OCI-LY1 (cell line): ENCODE measurements at regions not wholly inside any gene's neighbourhood (a gene's known extent, or its start where the extent isn't known, plus 50 kb on each side); places are given as distances from the start of the nearest gene placed in this dataset.

ENCODE experiments used
- H2AFZ ChIP-seq: fragments of 200-600 bp; sonication (generic), shearing (Covaris generic); 2 replicates; pipeline ENCODE4 v1.6.0; 2014; ENCODE audit warnings: antibody characterized with exemption, mild to moderate bottlenecking, low read length
- H3F3A ChIP-seq: fragments of 200-600 bp; sonication (generic), shearing (Covaris generic); 2 replicates; pipeline ENCODE4 v1.6.0; 2014; ENCODE audit warnings: mild to moderate bottlenecking, antibody characterized with exemption, low read length, moderate library complexity; ENCODE audit not compliant: insufficient read depth
- H3K27ac ChIP-seq: fragments of 200-600 bp; sonication (generic); 2 replicates; pipeline ENCODE4 v1.5.1; 2014; ENCODE audit warnings: low read length, mixed run types, mild to moderate bottlenecking, low read depth; ENCODE audit not compliant: poor library complexity, severe bottlenecking
- H3K27me3 ChIP-seq: fragments of 200-600 bp; sonication (generic); 2 replicates; pipeline ENCODE4 v1.6.0; 2014; ENCODE audit warnings: antibody characterized with exemption, mild to moderate bottlenecking, low read length, moderate library complexity; ENCODE audit not compliant: insufficient read depth
- H3K36me3 ChIP-seq: fragments of 200-600 bp; sonication (generic); 2 replicates; pipeline ENCODE4 v1.6.1; 2014; ENCODE audit warnings: mild to moderate bottlenecking, antibody characterized with exemption, low read length, moderate library complexity, mixed read lengths; ENCODE audit not compliant: insufficient read depth
- H3K4me1 ChIP-seq: fragments of 200-600 bp; sonication (generic); 2 replicates; pipeline ENCODE4 v1.5.1; 2014; ENCODE audit warnings: mild to moderate bottlenecking, low read length, moderate library complexity; ENCODE audit not compliant: insufficient read depth, severe bottlenecking
- H3K4me2 ChIP-seq: fragments of 200-600 bp; sonication (generic), shearing (Covaris generic); 2 replicates; pipeline ENCODE4 v1.6.1; 2014; ENCODE audit warnings: low read length
- H3K4me3 ChIP-seq: fragments of 200-600 bp; sonication (generic); 2 replicates; pipeline ENCODE4 v1.5.1; 2014; ENCODE audit warnings: low read length, low read depth, mild to moderate bottlenecking, mixed read lengths; ENCODE audit not compliant: poor library complexity, severe bottlenecking
- H3K79me2 ChIP-seq: fragments of 200-600 bp; shearing (Covaris generic); 2 replicates; pipeline ENCODE4 v1.6.1; 2016; ENCODE audit warnings: mixed run types, low read length, mixed read lengths; ENCODE audit not compliant: insufficient read depth
- H3K9ac ChIP-seq: fragments of 200-600 bp; sonication (generic), shearing (Covaris generic); 2 replicates; pipeline ENCODE4 v1.6.1; 2014; ENCODE audit warnings: mild to moderate bottlenecking, low read length, mixed read lengths
- H3K9me2 ChIP-seq: fragments of 200-600 bp; sonication (generic), shearing (Covaris generic); 2 replicates; pipeline ENCODE4 v1.6.1; 2014; ENCODE audit warnings: low read depth, mild to moderate bottlenecking, low read length, mixed read lengths
- H3K9me3 ChIP-seq: fragments of 200-600 bp; shearing (Covaris generic); 2 replicates; pipeline ENCODE4 v1.6.1; 2014; ENCODE audit warnings: low read length, mixed read lengths
- H4K20me1 ChIP-seq: fragments of 200-600 bp; sonication (generic), shearing (Covaris generic); 2 replicates; pipeline ENCODE4 v1.6.0; 2016; ENCODE audit warnings: mild to moderate bottlenecking, low read length; ENCODE audit not compliant: insufficient read depth
- EZH2 ChIP-seq: fragments of 200-600 bp; sonication (generic), shearing (Covaris generic); IDR thresholded peaks from 2 replicates; pipeline ENCODE4 v1.8.0; 2017; ENCODE audit warnings: borderline replicate concordance, mixed run types, mild to moderate bottlenecking, antibody characterized with exemption, low read length, moderate library complexity, mixed read lengths
- TF ChIP-seq, protein P1 (sequence below): fragments of 200-600 bp; sonication (generic), shearing (Covaris generic); IDR thresholded peaks from 2 replicates; pipeline ENCODE4 v1.5.1; 2017; ENCODE audit warnings: mild to moderate bottlenecking, antibody characterized with exemption, low read length, moderate library complexity, mixed read lengths

DNA sequence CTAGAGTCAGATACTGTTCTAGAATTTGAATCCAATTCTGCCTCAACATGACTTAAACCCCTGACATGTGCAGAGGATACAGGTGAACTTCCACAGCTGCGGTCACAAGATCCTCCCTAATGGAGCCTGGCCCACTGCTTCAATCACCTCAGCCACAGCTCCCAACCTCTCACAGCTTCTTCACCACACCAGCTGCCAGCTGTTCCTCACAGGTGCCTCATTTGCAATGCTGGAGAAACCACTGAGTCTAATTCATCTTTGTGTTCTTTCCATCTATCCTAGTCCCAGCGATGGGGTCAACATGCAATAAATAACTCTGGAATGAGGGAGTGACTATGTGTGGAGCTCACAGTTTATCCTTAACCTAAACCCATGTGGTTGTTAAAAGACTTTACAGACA, 72.0 kb upstream of the MAF start:
- Histone ChIP-seq H3K79me2 (no peaks in the 10 kb centered on the region), H3K27me3 (no peaks in the 10 kb centered on the region), H3K4me1 (no peaks in the 10 kb centered on the region), H3F3A (no peaks in the 10 kb centered on the region), H3K9me2 (no peaks in the 10 kb centered on the region), H3K9me3 (no peaks in the 10 kb centered on the region), H3K4me2 (no peak overlapping the region), H3K4me3 (no peak overlapping the region), H3K36me3 (no peaks in the 10 kb centered on the region), H2AFZ (no peak overlapping the region), H4K20me1 (no peaks in the 10 kb centered on the region), H3K9ac (no peak overlapping the region), H3K27ac (no peak overlapping the region)
- TF ChIP-seq EZH2, result no peak

DNA sequence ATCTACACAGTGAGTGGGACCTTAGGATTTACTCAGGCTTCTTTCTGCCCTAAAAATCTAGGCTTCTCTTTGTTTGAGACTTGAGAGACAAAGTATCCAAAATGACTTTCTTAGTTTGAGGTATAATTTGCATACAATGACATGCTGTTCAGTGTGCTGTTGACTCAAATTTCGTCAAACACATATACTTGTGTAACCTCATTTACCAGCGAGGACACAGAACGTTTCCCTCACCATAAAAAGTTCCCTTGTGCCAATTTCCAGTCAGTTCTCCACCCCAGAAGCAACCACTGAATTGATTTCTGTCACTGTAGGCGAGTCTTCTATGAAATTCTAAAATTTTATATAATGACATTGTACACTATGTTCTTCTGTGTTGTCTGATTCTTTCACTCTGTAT, 68.0 kb upstream of the MAF start:
- no peaks in the 10 kb centered on the region for H3K36me3 ChIP-seq
- TF ChIP-seq EZH2, result no peak
- TF ChIP-seq, protein P1, sequence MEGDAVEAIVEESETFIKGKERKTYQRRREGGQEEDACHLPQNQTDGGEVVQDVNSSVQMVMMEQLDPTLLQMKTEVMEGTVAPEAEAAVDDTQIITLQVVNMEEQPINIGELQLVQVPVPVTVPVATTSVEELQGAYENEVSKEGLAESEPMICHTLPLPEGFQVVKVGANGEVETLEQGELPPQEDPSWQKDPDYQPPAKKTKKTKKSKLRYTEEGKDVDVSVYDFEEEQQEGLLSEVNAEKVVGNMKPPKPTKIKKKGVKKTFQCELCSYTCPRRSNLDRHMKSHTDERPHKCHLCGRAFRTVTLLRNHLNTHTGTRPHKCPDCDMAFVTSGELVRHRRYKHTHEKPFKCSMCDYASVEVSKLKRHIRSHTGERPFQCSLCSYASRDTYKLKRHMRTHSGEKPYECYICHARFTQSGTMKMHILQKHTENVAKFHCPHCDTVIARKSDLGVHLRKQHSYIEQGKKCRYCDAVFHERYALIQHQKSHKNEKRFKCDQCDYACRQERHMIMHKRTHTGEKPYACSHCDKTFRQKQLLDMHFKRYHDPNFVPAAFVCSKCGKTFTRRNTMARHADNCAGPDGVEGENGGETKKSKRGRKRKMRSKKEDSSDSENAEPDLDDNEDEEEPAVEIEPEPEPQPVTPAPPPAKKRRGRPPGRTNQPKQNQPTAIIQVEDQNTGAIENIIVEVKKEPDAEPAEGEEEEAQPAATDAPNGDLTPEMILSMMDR, result no peak
- no peak overlapping the region for H3K9ac ChIP-seq
- no peaks in the 10 kb centered on the region for H3K27me3 ChIP-seq
- H4K20me1 ChIP-seq, result no peaks in the 10 kb centered on the region
- no peaks in the 10 kb centered on the region for H3K9me3 ChIP-seq
- no peaks in the 10 kb centered on the region for H3K4me1 ChIP-seq
- H2AFZ ChIP-seq, result no peak overlapping the region
- H3K79me2 ChIP-seq, result no peaks in the 10 kb centered on the region
- H3K9me2 ChIP-seq, result no peaks in the 10 kb centered on the region
- no peak overlapping the region for H3K4me3 ChIP-seq
- H3F3A ChIP-seq, result no peaks in the 10 kb centered on the region
- H3K4me2 ChIP-seq, result no peak overlapping the region
- no peak overlapping the region for H3K27ac ChIP-seq

DNA sequence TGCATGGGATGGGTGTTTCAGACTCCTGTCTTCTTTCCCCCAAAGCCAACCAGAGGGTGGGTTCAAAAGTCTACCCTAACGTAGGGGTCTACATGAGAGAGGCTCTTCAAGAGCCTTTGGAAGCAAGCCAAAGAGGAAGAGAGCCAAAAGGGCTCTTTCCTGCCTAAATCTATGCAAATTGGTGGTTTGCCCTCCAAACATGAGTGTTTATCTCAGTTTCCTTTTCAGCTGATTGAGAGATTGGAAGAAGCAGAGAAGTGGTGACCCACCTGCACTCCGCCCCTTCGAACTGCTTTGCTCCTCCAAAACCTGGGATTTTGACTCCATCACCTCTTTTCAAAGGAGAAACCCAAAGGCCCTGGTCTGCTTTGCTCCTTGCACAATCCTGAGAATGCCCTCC, 65.4 kb upstream of the MAF start:
- no peak overlapping the region for H3K9ac ChIP-seq
- no peak overlapping the region for H3K4me3 ChIP-seq
- H3K79me2 ChIP-seq, result no peaks in the 10 kb centered on the region
- no peaks in the 10 kb centered on the region for H3K4me1 ChIP-seq
- H4K20me1 ChIP-seq, result no peaks in the 10 kb centered on the region
- H3K27me3 ChIP-seq, result no peaks in the 10 kb centered on the region
- no peak overlapping the region for H3K27ac ChIP-seq
- H3K36me3 ChIP-seq, result no peaks in the 10 kb centered on the region
- H3K9me3 ChIP-seq, result no peaks in the 10 kb centered on the region
- no peaks in the 10 kb centered on the region for H3K9me2 ChIP-seq
- no peak overlapping the region for H3K4me2 ChIP-seq
- no peaks in the 10 kb centered on the region for H3F3A ChIP-seq
- TF ChIP-seq EZH2, result no peak
- TF ChIP-seq, protein P1, result no peak
- H2AFZ ChIP-seq, result no peak overlapping the region

DNA sequence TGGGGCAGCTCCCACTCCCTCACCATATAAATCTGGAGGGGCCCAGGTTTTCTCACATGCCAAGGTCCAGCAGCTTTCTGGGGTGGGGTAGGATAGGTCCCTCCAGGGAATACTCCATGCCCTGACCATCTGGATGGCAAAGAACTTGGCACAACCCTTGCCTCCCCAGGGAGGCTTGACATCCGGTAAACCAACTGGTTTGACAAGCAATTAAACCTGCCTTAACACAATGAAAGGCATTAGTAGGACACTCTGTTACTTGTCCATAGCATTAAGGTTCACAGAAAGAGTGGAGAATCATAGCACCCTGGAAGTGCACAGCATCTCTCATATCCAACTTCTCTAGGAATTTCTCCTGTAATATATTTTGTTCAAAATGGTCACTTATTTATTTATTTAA, 63.9 kb upstream of the MAF start:
- H3F3A ChIP-seq, result no peaks in the 10 kb centered on the region
- H3K79me2 ChIP-seq, result no peaks in the 10 kb centered on the region
- H3K4me3 ChIP-seq, result no peak overlapping the region
- no peaks in the 10 kb centered on the region for H3K9me2 ChIP-seq
- no peak overlapping the region for H3K4me2 ChIP-seq
- no peak overlapping the region for H2AFZ ChIP-seq
- H3K36me3 ChIP-seq, result no peaks in the 10 kb centered on the region
- no peak overlapping the region for H3K27ac ChIP-seq
- TF ChIP-seq, protein P1, result no peak
- no peak for TF ChIP-seq EZH2
- no peaks in the 10 kb centered on the region for H3K9me3 ChIP-seq
- 0 out of 2 replicates have a peak, but pooled peaks cover 3% of the 10 kb centered on the region for H3K27me3 ChIP-seq
- no peaks in the 10 kb centered on the region for H3K4me1 ChIP-seq
- no peaks in the 10 kb centered on the region for H4K20me1 ChIP-seq
- H3K9ac ChIP-seq, result no peak overlapping the region
